Breast epithelium (tissue), 3 donors: ENCODE measurements at regions not wholly inside any gene's neighbourhood (a gene's known extent, or its start where the extent isn't known, plus 50 kb on each side); places are given as distances from the start of the nearest gene placed in this dataset.

Experiments
- POLR2A ChIP-seq: fragments of 450-650 bp; IDR thresholded peaks from one replicate; pipeline ENCODE4 v1.6.1; 2016; ENCODE audit warnings: antibody characterized with exemption, mild to moderate bottlenecking, moderate library complexity
- POLR2AphosphoS5 ChIP-seq, 3 donors: sonication (generic); formaldehyde crosslinking; IDR thresholded peaks; one replicate each; pipeline ENCODE4 v1.6.1; 2017; ENCODE audit warnings: antibody characterized with exemption in 3 of 3
- TF ChIP-seq, protein P1 (sequence below), 3 donors: fragments of 450-650 bp; IDR thresholded peaks; one replicate each; pipeline ENCODE4 v1.5.1; 2016 to 2017; ENCODE audit warnings: antibody characterized with exemption in 3 of 3, mild to moderate bottlenecking in 3 of 3, moderate library complexity in 3 of 3

DNA sequence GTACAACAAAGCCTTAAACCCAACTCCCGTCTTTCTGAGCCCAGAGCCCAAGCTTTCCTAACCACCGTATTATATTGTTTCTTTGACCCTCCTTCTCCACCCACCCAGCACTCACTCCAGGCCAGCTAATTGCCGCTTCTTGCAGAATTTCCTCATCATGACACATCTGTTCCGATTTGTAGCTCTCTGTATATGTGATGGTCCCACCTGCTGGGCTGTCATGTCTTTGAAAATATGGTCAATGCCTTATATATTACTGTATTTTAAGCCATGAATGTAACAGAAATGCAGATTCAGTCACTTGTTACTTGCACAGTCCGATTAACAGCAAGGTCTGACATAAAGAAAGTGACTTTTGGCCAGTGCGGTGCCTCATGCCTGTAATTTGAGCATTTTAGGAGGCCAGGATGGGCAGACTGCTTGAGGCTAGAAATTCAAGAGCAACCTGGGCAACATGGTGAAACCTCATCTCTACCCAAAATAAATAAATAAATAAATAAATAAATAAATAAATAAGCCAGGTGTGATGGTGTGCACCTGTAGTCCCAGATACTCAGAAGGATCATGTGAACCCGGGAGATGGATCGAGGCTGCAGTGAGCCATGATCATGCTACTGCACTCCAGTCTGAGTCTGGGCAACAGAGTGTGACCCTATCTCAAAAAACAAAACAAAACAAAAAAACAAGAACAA is 359.8 kb downstream of the ATP23 start:
- TF ChIP-seq, protein P1, sequence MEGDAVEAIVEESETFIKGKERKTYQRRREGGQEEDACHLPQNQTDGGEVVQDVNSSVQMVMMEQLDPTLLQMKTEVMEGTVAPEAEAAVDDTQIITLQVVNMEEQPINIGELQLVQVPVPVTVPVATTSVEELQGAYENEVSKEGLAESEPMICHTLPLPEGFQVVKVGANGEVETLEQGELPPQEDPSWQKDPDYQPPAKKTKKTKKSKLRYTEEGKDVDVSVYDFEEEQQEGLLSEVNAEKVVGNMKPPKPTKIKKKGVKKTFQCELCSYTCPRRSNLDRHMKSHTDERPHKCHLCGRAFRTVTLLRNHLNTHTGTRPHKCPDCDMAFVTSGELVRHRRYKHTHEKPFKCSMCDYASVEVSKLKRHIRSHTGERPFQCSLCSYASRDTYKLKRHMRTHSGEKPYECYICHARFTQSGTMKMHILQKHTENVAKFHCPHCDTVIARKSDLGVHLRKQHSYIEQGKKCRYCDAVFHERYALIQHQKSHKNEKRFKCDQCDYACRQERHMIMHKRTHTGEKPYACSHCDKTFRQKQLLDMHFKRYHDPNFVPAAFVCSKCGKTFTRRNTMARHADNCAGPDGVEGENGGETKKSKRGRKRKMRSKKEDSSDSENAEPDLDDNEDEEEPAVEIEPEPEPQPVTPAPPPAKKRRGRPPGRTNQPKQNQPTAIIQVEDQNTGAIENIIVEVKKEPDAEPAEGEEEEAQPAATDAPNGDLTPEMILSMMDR (IDR thresholded peaks at IDR 0.05), result no peak
- TF ChIP-seq POLR2A (no peak), POLR2AphosphoS5 (IDR thresholded peaks at IDR 0.05) (no peak)
